EH (cell line): ENCODE measurements at regions not wholly inside any gene's neighbourhood (a gene's known extent, or its start where the extent isn't known, plus 50 kb on each side); places are given as distances from the start of the nearest gene placed in this dataset.
"Not testable (repeated sequence)": the region's sequence is repeated elsewhere in the genome, so short reads cannot be mapped to it uniquely, and the experiment has no call there.

ENCODE experiments used
- DNase-seq: peaks from one replicate; pipeline ENCODE4 v3.0.0-alpha.2; 2015; ENCODE audit warnings: low read depth

DNA sequence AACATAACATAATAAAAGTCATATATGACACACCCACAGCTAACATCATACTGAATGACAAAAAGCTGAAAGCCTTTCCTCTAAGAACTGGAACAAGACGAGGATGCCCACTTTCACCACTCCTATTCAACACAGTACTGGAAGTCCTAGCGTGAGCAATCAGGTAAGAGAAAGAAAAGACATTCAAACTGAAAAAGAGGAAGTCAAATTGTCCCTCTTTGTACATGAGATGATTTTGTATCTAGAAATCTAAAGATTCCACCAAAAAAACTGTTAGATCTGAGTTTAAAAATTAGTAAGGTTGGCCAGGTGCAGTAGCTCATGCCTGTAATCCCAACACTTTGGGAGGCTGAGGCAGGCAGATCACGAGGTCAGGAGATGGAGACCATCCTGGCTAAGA lies 70.1 kb upstream of the PROKR2 start:
- not testable (repeated sequence) for DNase-seq

DNA sequence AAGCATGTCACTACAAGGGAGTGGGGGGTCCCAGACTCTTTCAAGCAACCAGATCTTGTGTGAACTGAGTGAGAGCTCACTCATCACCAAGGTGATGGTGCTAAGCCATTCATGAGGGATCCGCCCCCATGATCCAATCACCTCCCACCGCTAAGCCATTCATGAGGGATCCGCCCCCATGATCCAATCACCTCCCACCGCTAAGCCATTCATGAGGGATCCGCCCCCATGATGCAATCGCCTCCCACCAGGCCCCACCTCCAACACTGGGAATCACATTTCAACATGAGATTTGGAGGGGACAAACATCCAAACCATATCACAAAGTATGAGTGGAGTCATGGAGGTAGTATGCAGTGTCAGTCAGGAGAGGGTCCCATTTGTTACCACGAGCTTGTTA lies 64.8 kb upstream of the PROKR2 start:
- not testable (repeated sequence) for DNase-seq

GRCh38 chr20:5377484-5377883 lies 60.7 kb upstream of the PROKR2 start:
- no peak for DNase-seq

DNA sequence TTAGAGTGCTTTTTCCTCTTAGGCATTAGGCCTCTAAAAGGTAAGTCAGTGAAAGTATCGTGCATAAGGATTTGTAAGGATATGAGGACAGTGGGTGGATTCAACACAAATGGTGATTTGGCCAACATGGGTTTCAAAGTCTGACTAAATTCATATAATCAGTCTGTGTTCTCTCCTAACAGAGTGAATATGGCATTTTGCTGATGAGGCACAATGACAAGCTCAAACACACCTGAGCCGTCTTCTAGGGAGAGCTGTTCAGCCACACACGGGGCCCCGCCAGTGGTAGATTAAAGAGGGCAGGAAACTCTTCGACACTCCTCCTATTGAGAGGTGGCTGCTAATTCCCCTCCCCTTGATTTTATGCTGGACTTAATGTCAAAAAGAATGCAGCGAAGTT lies 59.5 kb upstream of the PROKR2 start:
- no peak for DNase-seq

- DNase-seq = no peak
These were observed 57.4 kb upstream of the PROKR2 start for GRCh38 chr20:5374171-5374570.

GRCh38 chr20:5372371-5372770 lies 55.6 kb upstream of the PROKR2 start:
- no peak for DNase-seq

- no peak for DNase-seq
These were observed 52.9 kb upstream of the PROKR2 start for GRCh38 chr20:5369629-5370028.
